Adrenal gland (tissue), 9 donors: ENCODE measurements at regions not wholly inside any gene's neighbourhood (a gene's known extent, or its start where the extent isn't known, plus 50 kb on each side); places are given as distances from the start of the nearest gene placed in this dataset.

Experiments
- DNase-seq, 7 donors: peaks; one replicate each; pipeline ENCODE4 v3.0.0-alpha.2; 2019 to 2020
- H3K27ac ChIP-seq, 5 donors: fragments of 200-600 bp; sonication (generic) in 4 of 5; 1 replicate in 3 of 5; 2 replicates in 2 of 5; pipeline versions ENCODE4 v1.5.1 to v1.8.0; 2016 to 2020; ENCODE audit warnings: mild to moderate bottlenecking in 1 of 5
- H3K27me3 ChIP-seq: fragments of 200-600 bp; 2 replicates; pipeline ENCODE4 v1.8.0; 2021
- H3K36me3 ChIP-seq, 2 donors: fragments of 200-600 bp; replicated peaks in 1 of 2; 1 replicate in 1 of 2; 2 replicates in 1 of 2; pipeline versions ENCODE4 v1.5.1 to v1.8.0; 2018 to 2022
- H3K4me1 ChIP-seq, 2 donors: fragments of 200-600 bp; replicated peaks in 1 of 2; 1 replicate in 1 of 2; 2 replicates in 1 of 2; pipeline versions ENCODE4 v1.5.1 to v1.8.0; 2018 to 2021
- H3K4me3 ChIP-seq, 4 donors: fragments of 200-600 bp; sonication (generic) in 3 of 4; one replicate each; pipeline ENCODE4 v1.5.1; 2016 to 2018
- H3K9me3 ChIP-seq, 3 donors: fragments of 200-600 bp; sonication (generic) in 1 of 3; replicated peaks in 1 of 3; 1 replicate in 2 of 3; 2 replicates in 1 of 3; pipeline versions ENCODE4 v1.5.1 to v1.8.0; 2016 to 2021
- CTCF ChIP-seq, 6 experiments: fragments of 450-650 bp in 4 of 6; fragments of 200-600 bp in 2 of 6; sonication (generic) in 1 of 6; IDR thresholded peaks; 1 replicate in 5 of 6; 2 replicates in 1 of 6; pipeline versions ENCODE4 v1.5.1 to v1.8.0; 2016 to 2021; ENCODE audit warnings: antibody characterized with exemption in 6 of 6, mild to moderate bottlenecking in 2 of 6, moderate library complexity in 1 of 6
- POLR2A ChIP-seq, 2 donors: fragments of 450-650 bp; IDR thresholded peaks; one replicate each; pipeline ENCODE4 v1.6.1; 2017; ENCODE audit warnings: antibody characterized with exemption in 2 of 2, mild to moderate bottlenecking in 2 of 2, moderate library complexity in 1 of 2
- WGBS, 4 donors: extraction: QIAGEN DNeasy Blood & Tissue Kit in 2 of 4; methylation state at CpG; one replicate each; pipeline versions ENCODE4 v1.1.5 to v1.1.7; 2013 to 2017; 5-methylcytosine and 5-hydroxymethylcytosine counted together
- intact Hi-C, 2 donors: fragments of 100-400 bp; cut with DNase I; formaldehyde crosslinking; loops; one replicate each; pipeline versions ENCODE4 v1.14.1 to v1.15.0; 2022 to 2023
- donor health status: healthy with polysubstance abuse.
- donor health status: Bipolar disorder and iron deficiency.
- donor health status: DM: yes; HTN: yes; CAD: no.
- donor health status: DM: no; HTN: no; CAD: no.
- donor health status: DM: no; HTN: no; CAD: no.

DNA sequence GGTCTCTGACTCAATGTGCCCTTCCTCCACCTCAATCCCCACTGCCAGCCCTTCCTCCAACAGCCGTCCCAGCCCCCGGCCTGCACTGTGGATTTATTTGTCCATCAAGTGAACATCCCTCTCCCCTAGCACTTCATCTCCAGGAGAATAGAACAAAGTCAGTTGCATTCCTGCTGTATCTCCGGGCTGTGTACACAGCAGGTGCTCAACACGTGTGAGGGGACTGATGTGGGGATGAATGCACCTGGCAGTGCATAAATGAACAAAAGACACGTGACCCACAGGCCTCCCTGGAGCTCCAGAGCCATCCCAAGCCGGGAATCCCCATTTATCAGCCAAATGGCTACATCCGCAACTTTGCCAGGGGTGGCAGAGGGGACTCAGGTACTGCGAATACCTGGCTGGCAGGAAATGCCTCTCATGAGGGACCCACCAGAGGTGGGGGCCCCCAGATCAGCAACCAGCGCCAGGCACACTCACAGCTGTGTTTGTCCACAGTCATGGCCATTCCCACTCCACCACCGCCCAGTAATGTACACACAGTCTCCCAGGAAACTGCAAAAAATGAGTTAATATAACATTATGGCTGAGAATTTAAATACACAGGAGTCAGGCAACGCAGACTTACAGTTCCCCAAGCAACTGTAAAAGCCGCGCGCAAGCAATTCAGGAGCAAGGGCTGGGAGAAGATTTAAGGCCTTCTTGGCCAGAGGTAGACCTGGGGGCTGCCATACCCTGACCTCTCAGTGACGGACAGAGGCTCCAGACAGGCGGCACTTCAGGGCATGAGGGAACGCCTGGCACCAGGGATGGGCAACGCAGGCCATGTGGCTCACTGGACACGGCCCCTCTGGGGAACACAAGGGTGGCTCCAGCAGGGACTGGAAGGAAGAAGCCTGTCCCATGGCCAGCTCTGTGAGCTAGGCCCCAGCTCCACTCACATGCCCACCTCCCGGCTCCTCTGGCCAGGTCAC, 50.3 kb upstream of the TCF20 start:
- Histone ChIP-seq H3K36me3 (no peaks in the 10 kb centered on the region), H3K27me3 (no peaks in the 10 kb centered on the region), H3K4me1 (no peaks in the 10 kb centered on the region), H3K4me3 (no peak overlapping the region), H3K27ac (no peak overlapping the region), H3K9me3 (no peaks in the 10 kb centered on the region)
- 86 to 91% (median 89%) methylated on average over 13 to 20 of the region's 20 CpGs for WGBS, 4 donors
- intact Hi-C loops: no loop called here
- TF ChIP-seq POLR2A (IDR thresholded peaks at IDR 0.05): no peak
- TF ChIP-seq CTCF (IDR thresholded peaks at IDR 0.05): no peak
- no peak for DNase-seq
